BLaER1 treated with 17β-estradiol and CSF1 and Interleukin-3, amounts not matched to agents 10 nM and 100 nM (cell line): ENCODE measurements at regions not wholly inside any gene's neighbourhood (a gene's known extent, or its start where the extent isn't known, plus 50 kb on each side); places are given as distances from the start of the nearest gene placed in this dataset.
A peak's percentile ranks its signal among the peaks of the same experiment; 100 is the strongest.
"Not testable (repeated sequence)": the region's sequence is repeated elsewhere in the genome, so short reads cannot be mapped to it uniquely, and the experiment has no call there.

Experiments used
- H3K27ac ChIP-seq, 11 experiments: shearing (Covaris generic); formaldehyde crosslinking; 2 replicates each; pipeline ENCODE4 v1.8.1; 2022
- H3K27me3 ChIP-seq, 11 experiments: shearing (Covaris generic); formaldehyde crosslinking; 2 replicates each; pipeline ENCODE4 v1.8.1; 2022
- H3K36me3 ChIP-seq, 11 experiments: shearing (Covaris generic); formaldehyde crosslinking; 2 replicates each; pipeline ENCODE4 v1.8.1; 2022
- H3K4me1 ChIP-seq, 10 experiments: shearing (Covaris generic); formaldehyde crosslinking; 2 replicates each; pipeline ENCODE4 v1.8.1; 2022
- H3K4me2 ChIP-seq, 11 experiments: shearing (Covaris generic); formaldehyde crosslinking; 2 replicates each; pipeline ENCODE4 v1.8.1; 2022
- H3K4me3 ChIP-seq, 10 experiments: shearing (Covaris generic); formaldehyde crosslinking; 2 replicates each; pipeline ENCODE4 v1.8.1; 2022
- H3K9ac ChIP-seq, 11 experiments: shearing (Covaris generic); formaldehyde crosslinking; 2 replicates each; pipeline ENCODE4 v1.8.1; 2022
- H3K9me3 ChIP-seq, 11 experiments: shearing (Covaris generic); formaldehyde crosslinking; replicated peaks in 1 of 11; 2 replicates each; pipeline ENCODE4 v1.8.1; 2022
- H4K20me1 ChIP-seq, 11 experiments: shearing (Covaris generic); formaldehyde crosslinking; 2 replicates each; pipeline ENCODE4 v1.8.1; 2022
- Cebpa-rat ChIP-seq, 11 experiments: shearing (Covaris generic); IDR thresholded peaks; 2 replicates each; pipeline ENCODE4 v1.8.1; 2022

- no peak overlapping the region for H3K4me2 ChIP-seq
- TF ChIP-seq Cebpa-rat (IDR thresholded peaks at IDR 0.05): no peak
- H3K36me3 ChIP-seq: no peaks in the 10 kb centered on the region
- H3K27me3 ChIP-seq: no peaks in the 10 kb centered on the region
- peaks cover 0 to under 1% (median 0%) of the 10 kb centered on the region in 10 experiments; a peak in 1 of 20 replicates for H3K4me1 ChIP-seq
- no peak overlapping the region for H3K27ac ChIP-seq
- H3K4me3 ChIP-seq: no peak overlapping the region
- no peak overlapping the region for H3K9ac ChIP-seq
- H3K9me3 ChIP-seq: no peaks in the 10 kb centered on the region
- H4K20me1 ChIP-seq: no peaks in the 10 kb centered on the region
Measured at GRCh38 chr2:166762746-166763145, 125.5 kb upstream of the XIRP2 start.

GRCh38 chr2:166758956-166759355 lies 129.3 kb upstream of the XIRP2 start:
- H3K27ac ChIP-seq: no peak overlapping the region
- no peaks in the 10 kb centered on the region for H3K27me3 ChIP-seq
- H3K9me3 ChIP-seq: no peaks in the 10 kb centered on the region
- H3K4me2 ChIP-seq: no peak overlapping the region
- no peaks in the 10 kb centered on the region for H3K36me3 ChIP-seq
- H3K4me1 ChIP-seq: no peaks in the 10 kb centered on the region
- no peaks in the 10 kb centered on the region for H4K20me1 ChIP-seq
- no peak overlapping the region for H3K9ac ChIP-seq
- no peak for TF ChIP-seq Cebpa-rat (IDR thresholded peaks at IDR 0.05)
- no peak overlapping the region for H3K4me3 ChIP-seq

- no peaks in the 10 kb centered on the region for H4K20me1 ChIP-seq
- no peak overlapping the region for H3K27ac ChIP-seq
- no peaks in the 10 kb centered on the region for H3K27me3 ChIP-seq
- no peaks in the 10 kb centered on the region for H3K36me3 ChIP-seq
- H3K9ac ChIP-seq: no peak overlapping the region
- H3K4me2 ChIP-seq: no peak overlapping the region
- no peak overlapping the region for H3K4me3 ChIP-seq
- H3K4me1 ChIP-seq: no peaks in the 10 kb centered on the region
- H3K9me3 ChIP-seq: peaks cover 2 to 8% (median 4%) of the 10 kb centered on the region in 11 experiments
- TF ChIP-seq Cebpa-rat (IDR thresholded peaks at IDR 0.05): no peak
Measured at GRCh38 chr2:166750624-166751023, 137.7 kb upstream of the XIRP2 start.

- H4K20me1 ChIP-seq, H3K27me3 ChIP-seq, H3K9ac ChIP-seq, H3K27ac ChIP-seq, H3K4me2 ChIP-seq, H3K4me3 ChIP-seq, H3K36me3 ChIP-seq, H3K4me1 ChIP-seq: not testable (repeated sequence)
- H3K9me3 ChIP-seq: peaks cover 66 to 73% (median 69%) of the 10 kb centered on the region in 11 experiments
Measured at GRCh38 chr2:166744117-166744516, 144.2 kb upstream of the XIRP2 start.

GRCh38 chr2:166743482-166743881 lies 144.8 kb upstream of the XIRP2 start:
- H3K9ac ChIP-seq, H4K20me1 ChIP-seq, H3K4me2 ChIP-seq, H3K36me3 ChIP-seq, H3K27me3 ChIP-seq, H3K27ac ChIP-seq, H3K4me1 ChIP-seq: not testable (repeated sequence)
- Histone ChIP-seq H3K9me3 (peaks cover 70 to 79% (median 75%) of the 10 kb centered on the region in 11 experiments), H3K4me3 (peak overlapping the region in 2 of 10 experiments; percentile 5 to 28; a peak in 2 of 20 replicates)

GRCh38 chr2:166727095-166727494 lies 161.2 kb upstream of the XIRP2 start:
- H4K20me1 ChIP-seq: no peaks in the 10 kb centered on the region
- H3K4me1 ChIP-seq: peaks cover 11 to 44% (median 32%) of the 10 kb centered on the region in 10 experiments
- peak overlapping the region; percentile 14 to 55 (median 45); a peak in 19 of 22 replicates for H3K4me2 ChIP-seq
- peak overlapping the region in 10 of 11 experiments; percentile 4 to 59 (median 54); a peak in 17 of 22 replicates for H3K27ac ChIP-seq
- H3K4me3 ChIP-seq: no peak overlapping the region
- H3K9ac ChIP-seq: no peak overlapping the region
- peaks cover 22 to 82% (median 60%) of the 10 kb centered on the region in 11 experiments for H3K9me3 ChIP-seq
- H3K36me3 ChIP-seq: no peaks in the 10 kb centered on the region; a peak in 1 of 22 replicates
- TF ChIP-seq Cebpa-rat (IDR thresholded peaks at IDR 0.05): no peak
- no peaks in the 10 kb centered on the region for H3K27me3 ChIP-seq

GRCh38 chr2:166725927-166726924 lies 162.1 kb upstream of the XIRP2 start:
- Histone ChIP-seq H3K27ac (peak overlapping the region in 10 of 11 experiments; percentile 4 to 59 (median 50); a peak in 17 of 22 replicates), H3K9me3 (peaks cover 30 to 91% (median 69%) of the 10 kb centered on the region in 11 experiments), H3K4me2 (peak overlapping the region; percentile 14 to 55 (median 39); a peak in 21 of 22 replicates), H3K36me3 (no peaks in the 10 kb centered on the region; a peak in 1 of 22 replicates), H3K4me3 (peak overlapping the region in 1 of 10 experiments; percentile 5; a peak in 1 of 20 replicates), H4K20me1 (no peaks in the 10 kb centered on the region), H3K9ac (no peak overlapping the region), H3K27me3 (no peaks in the 10 kb centered on the region), H3K4me1 (peaks cover 11 to 44% (median 32%) of the 10 kb centered on the region in 10 experiments)
- TF ChIP-seq Cebpa-rat (IDR thresholded peaks at IDR 0.05): no peak

GRCh38 chr2:166716968-166717367 lies 171.3 kb upstream of the XIRP2 start:
- no peaks in the 10 kb centered on the region for H3K4me1 ChIP-seq
- H3K27me3 ChIP-seq: no peaks in the 10 kb centered on the region
- H4K20me1 ChIP-seq: no peaks in the 10 kb centered on the region
- no peak overlapping the region for H3K27ac ChIP-seq
- TF ChIP-seq Cebpa-rat (IDR thresholded peaks at IDR 0.05): no peak
- no peak overlapping the region for H3K4me3 ChIP-seq
- peaks cover 16 to 34% (median 25%) of the 10 kb centered on the region in 11 experiments for H3K9me3 ChIP-seq
- H3K4me2 ChIP-seq: no peak overlapping the region
- H3K9ac ChIP-seq: no peak overlapping the region
- H3K36me3 ChIP-seq: no peaks in the 10 kb centered on the region

- no peak for TF ChIP-seq Cebpa-rat (IDR thresholded peaks at IDR 0.05)
- H3K27me3 ChIP-seq: no peaks in the 10 kb centered on the region
- no peaks in the 10 kb centered on the region; a peak in 1 of 22 replicates for H3K9me3 ChIP-seq
- H3K4me2 ChIP-seq: no peak overlapping the region
- no peaks in the 10 kb centered on the region for H4K20me1 ChIP-seq
- no peak overlapping the region for H3K4me3 ChIP-seq
- H3K9ac ChIP-seq: no peak overlapping the region
- H3K36me3 ChIP-seq: no peaks in the 10 kb centered on the region
- H3K27ac ChIP-seq: no peak overlapping the region
- peaks cover 0 to 13% (median 2%) of the 10 kb centered on the region in 10 experiments; a peak in 7 of 20 replicates for H3K4me1 ChIP-seq
Measured at GRCh38 chr2:166700079-166700478, 188.2 kb upstream of the XIRP2 start.
